AG04449 (cell line): ENCODE measurements at regions not wholly inside any gene's neighbourhood (a gene's known extent, or its start where the extent isn't known, plus 50 kb on each side); places are given as distances from the start of the nearest gene placed in this dataset.

Experiments used
- CTCF ChIA-PET: fragments of 350-600 bp; formaldehyde crosslinking; extraction: SDS; loops from one replicate; lab custom pipeline; 2021; ENCODE audit warnings: antibody characterized with exemption; lab: Yijun Ruan, JAX
- POLR2A ChIA-PET: fragments of 400-600, 350-600 bp; formaldehyde crosslinking; extraction: SDS; loops from one replicate; lab custom pipeline; 2020; ENCODE audit warnings: antibody characterized with exemption, inconsistent platforms; lab: Yijun Ruan, JAX
- DNase-seq: peaks from one replicate; pipeline ENCODE4 v3.0.0-alpha.2; 2010; ENCODE audit warnings: low read depth, low spot score
- H3K4me3 ChIP-seq: 2 replicates; pipeline ENCODE4 v1.5.1; 2011; ENCODE audit warnings: low read depth, mild to moderate bottlenecking, control low read depth, low read length
- CTCF ChIP-seq: IDR thresholded peaks from one replicate; pipeline ENCODE4 v1.5.1; 2011; ENCODE audit warnings: mild to moderate bottlenecking, moderate library complexity, low read length, control low read depth, inconsistent platforms; ENCODE audit not compliant: insufficient read depth; ENCODE audit errors: missing control alignments

GRCh38 chr1:232369451-232370296 lies 260.3 kb downstream of the SIPA1L2 start:
- ChIA-PET POLR2A (no interaction called here), CTCF (no interaction called here)
- no peak overlapping the region for H3K4me3 ChIP-seq
- no peak for TF ChIP-seq CTCF
- no peak for DNase-seq

- H3K4me3 ChIP-seq, result no peak overlapping the region
- POLR2A ChIA-PET, result no interaction called here
- no peak for DNase-seq
- CTCF ChIA-PET, result no interaction called here
- TF ChIP-seq CTCF, result no peak
Measured at GRCh38 chr1:232368821-232369321, 261.1 kb downstream of the SIPA1L2 start.

GRCh38 chr1:232367293-232367692 lies 262.6 kb downstream of the SIPA1L2 start:
- ChIA-PET POLR2A (no interaction called here), CTCF (no interaction called here)
- no peak overlapping the region for H3K4me3 ChIP-seq
- no peak for DNase-seq
- no peak for TF ChIP-seq CTCF

- POLR2A ChIA-PET, result no interaction called here
- CTCF ChIA-PET, result no interaction called here
- no peak for DNase-seq
- TF ChIP-seq CTCF, result no peak
- H3K4me3 ChIP-seq, result no peak overlapping the region
Measured at GRCh38 chr1:232364654-232365382, 265.1 kb downstream of the SIPA1L2 start.

GRCh38 chr1:232363008-232363407 lies 266.9 kb downstream of the SIPA1L2 start:
- no peak overlapping the region for H3K4me3 ChIP-seq
- POLR2A ChIA-PET, result no interaction called here
- TF ChIP-seq CTCF, result no peak
- no peak for DNase-seq
- CTCF ChIA-PET, result no interaction called here

- POLR2A ChIA-PET, result no interaction called here
- no peak for DNase-seq
- TF ChIP-seq CTCF, result no peak
- CTCF ChIA-PET, result no interaction called here
- H3K4me3 ChIP-seq, result no peak overlapping the region
Measured at GRCh38 chr1:232357416-232357815, 272.5 kb downstream of the SIPA1L2 start.
